ENCODE measurements at regions not wholly inside any gene's neighbourhood (a gene's known extent, or its start where the extent isn't known, plus 50 kb on each side); places are given as distances from the start of the nearest gene placed in this dataset.

DNA sequence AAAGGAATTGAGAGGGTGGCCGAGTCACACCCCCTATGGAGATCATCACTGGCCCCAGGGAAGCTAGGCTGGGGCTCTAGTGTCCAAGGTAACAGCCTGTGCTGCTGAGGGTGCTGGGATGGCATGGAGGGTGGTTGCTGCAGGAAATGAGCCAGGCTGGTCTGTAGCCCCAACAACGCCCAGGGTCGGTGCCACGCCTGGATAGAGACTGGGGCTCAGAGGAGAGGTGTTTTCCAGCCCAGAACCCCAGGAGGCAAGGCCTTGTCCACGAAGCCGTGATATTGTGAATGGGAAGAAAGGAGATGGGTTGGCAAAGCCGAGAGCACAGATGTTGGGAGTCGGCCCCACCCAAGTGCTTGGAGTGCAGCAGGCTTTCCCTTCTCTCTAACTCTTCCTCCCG lies 68.9 kb upstream of the ACTRT2 start:
- TF ChIP-seq RFX5 (IDR thresholded peaks at IDR 0.05; ENCODE audit: low read depth, low read length) = no peak
- no peak for TF ChIP-seq MAFK (IDR thresholded peaks at IDR 0.05; ENCODE audit: low read depth, low read length)
- TF ChIP-seq, protein P1, sequence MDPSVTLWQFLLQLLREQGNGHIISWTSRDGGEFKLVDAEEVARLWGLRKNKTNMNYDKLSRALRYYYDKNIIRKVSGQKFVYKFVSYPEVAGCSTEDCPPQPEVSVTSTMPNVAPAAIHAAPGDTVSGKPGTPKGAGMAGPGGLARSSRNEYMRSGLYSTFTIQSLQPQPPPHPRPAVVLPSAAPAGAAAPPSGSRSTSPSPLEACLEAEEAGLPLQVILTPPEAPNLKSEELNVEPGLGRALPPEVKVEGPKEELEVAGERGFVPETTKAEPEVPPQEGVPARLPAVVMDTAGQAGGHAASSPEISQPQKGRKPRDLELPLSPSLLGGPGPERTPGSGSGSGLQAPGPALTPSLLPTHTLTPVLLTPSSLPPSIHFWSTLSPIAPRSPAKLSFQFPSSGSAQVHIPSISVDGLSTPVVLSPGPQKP (IDR thresholded peaks at IDR 0.05; ENCODE audit: borderline replicate concordance, low read depth, low read length) = no peak
- no peak for TF ChIP-seq RAD21 (IDR thresholded peaks at IDR 0.05; ENCODE audit: low read length)
- TF ChIP-seq RCOR1 (IDR thresholded peaks at IDR 0.05; ENCODE audit: insufficient replicate concordance, low read length) = no peak
- no peak overlapping the region for H3K18ac ChIP-seq (ENCODE audit: low read depth, low read length)
- H3K9me1 ChIP-seq (ENCODE audit: insufficient read depth, low read length) = no peaks in the 10 kb centered on the region
- no peak overlapping the region for H3K14ac ChIP-seq (replicated peaks; ENCODE audit: low read depth, low read length)
- no peaks in the 10 kb centered on the region for H3K36me3 ChIP-seq (ENCODE audit: control insufficient read depth, insufficient read depth, low read length)
- H4K5ac ChIP-seq (ENCODE audit: low read depth, low read length) = no peak overlapping the region
- no peak overlapping the region for H2AK9ac ChIP-seq (replicated peaks; ENCODE audit: low read depth, low read length, poor library complexity)
- CTCF ChIA-PET = no interaction called here
- WGBS, 2 experiments (ENCODE audit: extremely low coverage in 2 of 2, insufficient read length in 1 of 2) = 20% methylated on average over 2 of the region's 9 CpGs; no CpG with 5 or more reads in 1 of the 2 experiments
- H2BK15ac ChIP-seq (ENCODE audit: low read depth, low read length) = no peak overlapping the region
- POLR2A ChIA-PET (ENCODE audit: unreplicated experiment) = no interaction called here
- no peaks in the 10 kb centered on the region for H4K20me1 ChIP-seq (ENCODE audit: insufficient read depth, low read length)
- DNase-seq (no peak), ATAC-seq (ENCODE audit: low read depth) (no peak)
- H2BK120ac ChIP-seq (ENCODE audit: low read depth, low read length) = no peak overlapping the region
- no peak overlapping the region for H3K56ac ChIP-seq (ENCODE audit: extremely low read depth, insufficient read depth, low read length)
- intact Hi-C loops (cut with micrococcal nuclease) = no loop called here
- dilution Hi-C loops (cut with HindIII; ENCODE audit: low sequenced_read_pairs, unreplicated experiment) = no loop called here
- H3K4me1 ChIP-seq (ENCODE audit: control insufficient read depth, insufficient read depth, low read length) = no peaks in the 10 kb centered on the region
- no peak overlapping the region for H3K4ac ChIP-seq (ENCODE audit: low read depth, low read length)
- H3K9ac ChIP-seq (ENCODE audit: low read depth, low read length) = no peak overlapping the region
- H3K4me3 ChIP-seq (ENCODE audit: insufficient read depth, low read depth, low read length) = no peak overlapping the region
- H2AK5ac ChIP-seq (ENCODE audit: low read depth, low read length) = no peak overlapping the region
- no peak overlapping the region for H4K91ac ChIP-seq (ENCODE audit: insufficient read depth, low read depth, low read length)
- BruUV-seq (replicated peaks) = no TSS peak
- H3K79me1 ChIP-seq (ENCODE audit: low read depth in 1 of 2, low read length in 2 of 2) = no peaks in the 10 kb centered on the region
- no peak overlapping the region for H3K4me2 ChIP-seq (ENCODE audit: low read depth, low read length)
- in situ Hi-C loops (cut with MboI; ENCODE audit: low sequenced_read_pairs) = no loop called here
- no peak overlapping the region for H3K27ac ChIP-seq (ENCODE audit: insufficient read depth, low read length)
- H2AFZ ChIP-seq (replicated peaks; ENCODE audit: low read length, poor library complexity) = no peak overlapping the region
- H3K9me3 ChIP-seq (ENCODE audit: control insufficient read depth, insufficient read depth, low read length) = peaks cover 39% of the 10 kb centered on the region
- no peak overlapping the region for H2BK5ac ChIP-seq (ENCODE audit: low read depth, low read length, poor library complexity, severe bottlenecking)
- no peaks in the 10 kb centered on the region for H3K27me3 ChIP-seq (ENCODE audit: control insufficient read depth, insufficient read depth, low read length)
- no peak overlapping the region for H3K23ac ChIP-seq (ENCODE audit: low read depth, low read length)
- no peak overlapping the region for H4K8ac ChIP-seq (ENCODE audit: low read depth in 2 of 2, low read length in 2 of 2)
- no peak overlapping the region for H2BK20ac ChIP-seq (ENCODE audit: low read depth, low read length)

All from IMR-90 (cell line).